ENCODE measurements at regions not wholly inside any gene's neighbourhood (a gene's known extent, or its start where the extent isn't known, plus 50 kb on each side); places are given as distances from the start of the nearest gene placed in this dataset.

DNA sequence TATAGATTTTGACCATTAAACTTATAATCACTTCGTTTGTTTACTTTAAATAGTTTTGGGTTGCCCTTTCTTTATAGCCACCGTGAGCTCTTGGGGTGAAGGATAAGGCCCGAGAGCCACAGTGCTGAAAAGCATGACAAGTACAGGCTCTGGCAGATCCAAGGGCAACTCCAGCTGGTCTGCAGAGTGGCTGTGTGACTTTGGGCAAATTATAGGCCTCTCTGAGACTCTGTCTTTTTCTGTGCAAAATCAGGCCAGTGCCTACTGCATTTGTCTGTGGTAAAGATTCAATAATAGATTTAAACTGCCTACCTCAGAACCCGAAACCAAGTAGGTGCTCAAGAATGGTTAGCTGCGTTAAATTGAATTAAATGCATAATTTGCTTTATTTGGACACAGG, 511.3 kb downstream of the QKI start:
- no TSS peak for BruUV-seq (replicated peaks)
- TF ChIP-seq, protein P1, sequence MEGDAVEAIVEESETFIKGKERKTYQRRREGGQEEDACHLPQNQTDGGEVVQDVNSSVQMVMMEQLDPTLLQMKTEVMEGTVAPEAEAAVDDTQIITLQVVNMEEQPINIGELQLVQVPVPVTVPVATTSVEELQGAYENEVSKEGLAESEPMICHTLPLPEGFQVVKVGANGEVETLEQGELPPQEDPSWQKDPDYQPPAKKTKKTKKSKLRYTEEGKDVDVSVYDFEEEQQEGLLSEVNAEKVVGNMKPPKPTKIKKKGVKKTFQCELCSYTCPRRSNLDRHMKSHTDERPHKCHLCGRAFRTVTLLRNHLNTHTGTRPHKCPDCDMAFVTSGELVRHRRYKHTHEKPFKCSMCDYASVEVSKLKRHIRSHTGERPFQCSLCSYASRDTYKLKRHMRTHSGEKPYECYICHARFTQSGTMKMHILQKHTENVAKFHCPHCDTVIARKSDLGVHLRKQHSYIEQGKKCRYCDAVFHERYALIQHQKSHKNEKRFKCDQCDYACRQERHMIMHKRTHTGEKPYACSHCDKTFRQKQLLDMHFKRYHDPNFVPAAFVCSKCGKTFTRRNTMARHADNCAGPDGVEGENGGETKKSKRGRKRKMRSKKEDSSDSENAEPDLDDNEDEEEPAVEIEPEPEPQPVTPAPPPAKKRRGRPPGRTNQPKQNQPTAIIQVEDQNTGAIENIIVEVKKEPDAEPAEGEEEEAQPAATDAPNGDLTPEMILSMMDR (IDR thresholded peaks at IDR 0.05; ENCODE audit: unreplicated experiment), result no peak
- intact Hi-C loops (cut with micrococcal nuclease), result no loop called here
- H3K4me1 Mint-ChIP-seq (ENCODE audit: insufficient read depth, unreplicated experiment), result no peaks in the 10 kb centered on the region
- H3K27me3 Mint-ChIP-seq (ENCODE audit: insufficient read depth, unreplicated experiment), result no peaks in the 10 kb centered on the region
- CTCF ChIA-PET, result no interaction called here
- POLR2A ChIA-PET, result no interaction called here
- no peaks in the 10 kb centered on the region for H3K9me3 Mint-ChIP-seq (ENCODE audit: unreplicated experiment)
- H3K4me3 Mint-ChIP-seq (ENCODE audit: unreplicated experiment), result no peak overlapping the region
- H3K27ac Mint-ChIP-seq (ENCODE audit: low read depth, unreplicated experiment), result no peak overlapping the region
- DNase-seq (ENCODE audit: unreplicated experiment), result no peak
- no peaks in the 10 kb centered on the region for H3K36me3 Mint-ChIP-seq (ENCODE audit: insufficient read depth, unreplicated experiment)

- DNase-seq (ENCODE audit: unreplicated experiment), result no peak
- ChIA-PET POLR2A (no interaction called here), CTCF (interaction anchor here (0.7 kb wide), 2 partner anchors 30 to 1016 kb away, joined by 3 read pairs; no protein-coding TSS in a partner anchor)
- no TSS peak for BruUV-seq (replicated peaks)
- intact Hi-C loops (cut with micrococcal nuclease), result no loop called here
- H3K4me1 Mint-ChIP-seq (ENCODE audit: insufficient read depth, unreplicated experiment), result no peaks in the 10 kb centered on the region
- H3K27ac Mint-ChIP-seq (ENCODE audit: low read depth, unreplicated experiment), result no peak overlapping the region
- H3K27me3 Mint-ChIP-seq (ENCODE audit: insufficient read depth, unreplicated experiment), result no peaks in the 10 kb centered on the region
- no peaks in the 10 kb centered on the region for H3K36me3 Mint-ChIP-seq (ENCODE audit: insufficient read depth, unreplicated experiment)
- TF ChIP-seq, protein P1 (IDR thresholded peaks at IDR 0.05; ENCODE audit: unreplicated experiment), result no peak
- H3K9me3 Mint-ChIP-seq (ENCODE audit: unreplicated experiment), result no peaks in the 10 kb centered on the region
- H3K4me3 Mint-ChIP-seq (ENCODE audit: unreplicated experiment), result no peak overlapping the region
Observed at GRCh38 chr6:163923658-163924411, 509.3 kb downstream of the QKI start.

DNA sequence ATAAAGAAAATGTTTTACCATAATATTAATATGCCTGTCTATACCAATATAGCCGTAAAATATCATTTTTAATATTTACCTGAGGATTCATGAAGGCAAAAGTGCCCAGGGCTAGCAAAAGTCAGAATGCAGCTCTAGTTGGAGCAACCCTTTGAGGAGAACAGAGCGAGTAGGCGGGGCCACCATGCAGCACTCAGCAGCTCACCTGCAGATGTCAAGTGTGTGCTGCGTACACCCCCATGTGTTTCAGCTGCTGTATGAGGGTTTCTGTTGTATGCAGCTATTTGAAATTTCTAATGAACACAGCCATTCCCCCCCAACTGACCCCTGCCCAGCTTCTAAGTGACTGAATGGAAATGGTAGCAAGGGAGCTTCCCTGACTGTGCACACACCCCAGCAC, 508.0 kb downstream of the QKI start:
- TF ChIP-seq, protein P1 (IDR thresholded peaks at IDR 0.05; ENCODE audit: unreplicated experiment), result no peak
- CTCF ChIA-PET, result no interaction called here
- BruUV-seq (replicated peaks), result no TSS peak

GRCh38 chr6:163919652-163920051, 505.1 kb downstream of the QKI start:
- Mint-ChIP-seq H3K4me3 (ENCODE audit: unreplicated experiment) (no peak overlapping the region), H3K9me3 (ENCODE audit: unreplicated experiment) (no peaks in the 10 kb centered on the region), H3K4me1 (ENCODE audit: insufficient read depth, unreplicated experiment) (no peaks in the 10 kb centered on the region), H3K27me3 (ENCODE audit: insufficient read depth, unreplicated experiment) (no peaks in the 10 kb centered on the region), H3K36me3 (ENCODE audit: insufficient read depth, unreplicated experiment) (no peaks in the 10 kb centered on the region), H3K27ac (ENCODE audit: low read depth, unreplicated experiment) (no peak overlapping the region)
- intact Hi-C loops (cut with micrococcal nuclease), result no loop called here
- ChIA-PET POLR2A (no interaction called here), CTCF (no interaction called here)
- TF ChIP-seq, protein P1 (IDR thresholded peaks at IDR 0.05; ENCODE audit: unreplicated experiment), result no peak
- DNase-seq (ENCODE audit: unreplicated experiment), result no peak
- BruUV-seq (replicated peaks), result no TSS peak

More for the DNA sequence above, 508.0 kb downstream of the QKI start:
- no peaks in the 10 kb centered on the region for H3K4me1 Mint-ChIP-seq (ENCODE audit: insufficient read depth, unreplicated experiment)
- H3K9me3 Mint-ChIP-seq (ENCODE audit: unreplicated experiment), result no peaks in the 10 kb centered on the region
- no peaks in the 10 kb centered on the region for H3K27me3 Mint-ChIP-seq (ENCODE audit: insufficient read depth, unreplicated experiment)
- H3K4me3 Mint-ChIP-seq (ENCODE audit: unreplicated experiment), result no peak overlapping the region
- intact Hi-C loops (cut with micrococcal nuclease), result no loop called here
- no peaks in the 10 kb centered on the region for H3K36me3 Mint-ChIP-seq (ENCODE audit: insufficient read depth, unreplicated experiment)
- no peak for DNase-seq (ENCODE audit: unreplicated experiment)
- POLR2A ChIA-PET, result no interaction called here
- no peak overlapping the region for H3K27ac Mint-ChIP-seq (ENCODE audit: low read depth, unreplicated experiment)
